ENCODE measurements at regions not wholly inside any gene's neighbourhood (a gene's known extent, or its start where the extent isn't known, plus 50 kb on each side); places are given as distances from the start of the nearest gene placed in this dataset.

GRCh38 chr6:91505199-91505598, 918.3 kb upstream of the MAP3K7 start:
- TF ChIP-seq POLR2A (IDR thresholded peaks at IDR 0.05) (no peak), POLR2AphosphoS5 (IDR thresholded peaks at IDR 0.05) (no peak)
- TF ChIP-seq, protein P1, sequence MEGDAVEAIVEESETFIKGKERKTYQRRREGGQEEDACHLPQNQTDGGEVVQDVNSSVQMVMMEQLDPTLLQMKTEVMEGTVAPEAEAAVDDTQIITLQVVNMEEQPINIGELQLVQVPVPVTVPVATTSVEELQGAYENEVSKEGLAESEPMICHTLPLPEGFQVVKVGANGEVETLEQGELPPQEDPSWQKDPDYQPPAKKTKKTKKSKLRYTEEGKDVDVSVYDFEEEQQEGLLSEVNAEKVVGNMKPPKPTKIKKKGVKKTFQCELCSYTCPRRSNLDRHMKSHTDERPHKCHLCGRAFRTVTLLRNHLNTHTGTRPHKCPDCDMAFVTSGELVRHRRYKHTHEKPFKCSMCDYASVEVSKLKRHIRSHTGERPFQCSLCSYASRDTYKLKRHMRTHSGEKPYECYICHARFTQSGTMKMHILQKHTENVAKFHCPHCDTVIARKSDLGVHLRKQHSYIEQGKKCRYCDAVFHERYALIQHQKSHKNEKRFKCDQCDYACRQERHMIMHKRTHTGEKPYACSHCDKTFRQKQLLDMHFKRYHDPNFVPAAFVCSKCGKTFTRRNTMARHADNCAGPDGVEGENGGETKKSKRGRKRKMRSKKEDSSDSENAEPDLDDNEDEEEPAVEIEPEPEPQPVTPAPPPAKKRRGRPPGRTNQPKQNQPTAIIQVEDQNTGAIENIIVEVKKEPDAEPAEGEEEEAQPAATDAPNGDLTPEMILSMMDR (IDR thresholded peaks at IDR 0.05) = no peak

All from breast epithelium (tissue), 3 donors.